NCI-H748 treated with DMSO at 0.1 percent for 48 hours (cell line): ENCODE measurements at regions not wholly inside any gene's neighbourhood (a gene's known extent, or its start where the extent isn't known, plus 50 kb on each side); places are given as distances from the start of the nearest gene placed in this dataset.

Experiments
- DNase-seq: peaks from one replicate; lab custom pipeline; 2025; lab: John Stamatoyannopoulos, UW

GRCh38 chr7:88431882-88432281 is 125.2 kb upstream of the STEAP4 start:
- no peak for DNase-seq

GRCh38 chr7:88429382-88429781 is 122.7 kb upstream of the STEAP4 start:
- DNase-seq = no peak

- no peak for DNase-seq
Observed at GRCh38 chr7:88402529-88402928, 95.8 kb upstream of the STEAP4 start.

GRCh38 chr7:88401009-88401623 is 94.4 kb upstream of the STEAP4 start:
- DNase-seq = peak; percentile 5

GRCh38 chr7:88399696-88400240 is 93.1 kb upstream of the STEAP4 start:
- no peak for DNase-seq

GRCh38 chr7:88399036-88399435 is 92.3 kb upstream of the STEAP4 start:
- DNase-seq = no peak

- DNase-seq = no peak
Observed at GRCh38 chr7:88398459-88398858, 91.8 kb upstream of the STEAP4 start.

- no peak for DNase-seq
Observed at GRCh38 chr7:88396948-88397322, 90.2 kb upstream of the STEAP4 start.

GRCh38 chr7:88396295-88396947 is 89.7 kb upstream of the STEAP4 start:
- no peak for DNase-seq

GRCh38 chr7:88395715-88396114 is 89.0 kb upstream of the STEAP4 start:
- DNase-seq = no peak

- DNase-seq = peak; percentile 2
Observed at GRCh38 chr7:88391247-88391646, 84.6 kb upstream of the STEAP4 start.

- DNase-seq = no peak
Observed at GRCh38 chr7:88387368-88387767, 80.7 kb upstream of the STEAP4 start.

GRCh38 chr7:88386665-88387156 is 80.0 kb upstream of the STEAP4 start:
- DNase-seq = no peak

- DNase-seq = no peak
Observed at GRCh38 chr7:88377434-88377833, 70.7 kb upstream of the STEAP4 start.

- no peak for DNase-seq
Observed at GRCh38 chr7:88368686-88369085, 62.0 kb upstream of the STEAP4 start.

GRCh38 chr7:88366845-88367244 is 60.2 kb upstream of the STEAP4 start:
- no peak for DNase-seq

GRCh38 chr7:88363869-88364268 is 57.2 kb upstream of the STEAP4 start:
- no peak for DNase-seq

GRCh38 chr7:88363249-88363648 is 56.6 kb upstream of the STEAP4 start:
- DNase-seq = no peak

- peak; percentile 71 for DNase-seq
Observed at GRCh38 chr7:88361357-88361756, 54.7 kb upstream of the STEAP4 start.

GRCh38 chr7:88358881-88359280 is 52.2 kb upstream of the STEAP4 start:
- DNase-seq = no peak

- no peak for DNase-seq
Observed at GRCh38 chr7:88358526-88358838, 51.8 kb upstream of the STEAP4 start.

GRCh38 chr7:88357781-88358525 is 51.3 kb upstream of the STEAP4 start:
- no peak for DNase-seq

GRCh38 chr7:88357294-88357693 is 50.6 kb upstream of the STEAP4 start:
- no peak for DNase-seq
